ENCODE measurements at regions not wholly inside any gene's neighbourhood (a gene's known extent, or its start where the extent isn't known, plus 50 kb on each side); places are given as distances from the start of the nearest gene placed in this dataset.

DNA sequence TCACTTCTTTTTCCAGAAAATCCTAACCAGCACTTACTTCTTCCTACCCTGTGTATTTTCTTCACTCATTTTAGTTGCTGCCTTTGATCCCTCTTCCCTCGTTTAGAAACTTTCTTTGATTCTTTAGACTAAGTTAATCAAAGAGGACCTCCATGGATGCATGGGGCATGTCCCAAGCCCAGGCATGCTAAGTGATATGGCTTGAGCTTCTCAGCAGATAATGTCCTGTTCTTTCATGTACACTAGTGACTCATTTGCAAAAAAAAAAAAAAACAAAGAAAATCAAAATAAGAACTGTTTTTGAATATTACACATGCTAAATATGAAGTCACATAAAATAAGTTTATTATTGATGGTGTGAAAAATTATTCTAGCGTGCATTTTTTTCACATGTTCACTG is 800.9 kb downstream of the SATB2 start:
- no peaks in the 10 kb centered on the region for H3K9me3 Mint-ChIP-seq (ENCODE audit: unreplicated experiment)
- Histone ChIP-seq H4K20me1 (ENCODE audit: insufficient read depth, low read length) (no peaks in the 10 kb centered on the region), H3K27me3 (ENCODE audit: insufficient read depth, low read length) (no peaks in the 10 kb centered on the region), H3K9me3 (ENCODE audit: insufficient read depth, low read depth, low read length) (no peaks in the 10 kb centered on the region), H3K9ac (ENCODE audit: low read length) (no peak overlapping the region), H3K79me2 (ENCODE audit: insufficient read depth, low read length) (no peaks in the 10 kb centered on the region), H3K27ac (ENCODE audit: low read depth, low read length) (no peak overlapping the region), H3K4me2 (ENCODE audit: low read length) (no peak overlapping the region), H2AFZ (ENCODE audit: low read depth, low read length) (no peak overlapping the region), H3K4me3 (ENCODE audit: insufficient read depth, low read depth, low read length) (no peak overlapping the region), H3K4me1 (ENCODE audit: insufficient read depth, low read length) (no peaks in the 10 kb centered on the region), H3K36me3 (ENCODE audit: insufficient read depth, low read length) (no peaks in the 10 kb centered on the region)
- no peaks in the 10 kb centered on the region for H3K4me1 Mint-ChIP-seq (ENCODE audit: low read depth, unreplicated experiment)
- DNase-seq (ENCODE audit: low read depth) (no peak), FAIRE-seq (no peak)
- no peaks in the 10 kb centered on the region for H3K27me3 Mint-ChIP-seq (ENCODE audit: low read depth, unreplicated experiment)
- no peak overlapping the region for H3K4me3 Mint-ChIP-seq (ENCODE audit: unreplicated experiment)
- H3K27ac Mint-ChIP-seq (ENCODE audit: unreplicated experiment): no peak overlapping the region
- H3K36me3 Mint-ChIP-seq (ENCODE audit: low read depth, unreplicated experiment): no peaks in the 10 kb centered on the region
- TF ChIP-seq CTCF (IDR thresholded peaks at IDR 0.05; ENCODE audit: insufficient read depth, low read depth, low read length) (no peak), EZH2 (IDR thresholded peaks at IDR 0.05; ENCODE audit: insufficient read depth, low read length) (no peak)

GRCh38 chr2:198654646-198655045 is 803.1 kb downstream of the SATB2 start:
- Histone ChIP-seq H3K9ac (ENCODE audit: low read length) (no peak overlapping the region), H3K4me2 (ENCODE audit: low read length) (no peak overlapping the region), H3K9me3 (ENCODE audit: insufficient read depth, low read depth, low read length) (no peaks in the 10 kb centered on the region), H3K79me2 (ENCODE audit: insufficient read depth, low read length) (no peaks in the 10 kb centered on the region), H3K4me1 (ENCODE audit: insufficient read depth, low read length) (no peaks in the 10 kb centered on the region), H3K27me3 (ENCODE audit: insufficient read depth, low read length) (no peaks in the 10 kb centered on the region), H3K36me3 (ENCODE audit: insufficient read depth, low read length) (no peaks in the 10 kb centered on the region), H3K27ac (ENCODE audit: low read depth, low read length) (no peak overlapping the region), H3K4me3 (ENCODE audit: insufficient read depth, low read depth, low read length) (no peak overlapping the region), H2AFZ (ENCODE audit: low read depth, low read length) (no peak overlapping the region), H4K20me1 (ENCODE audit: insufficient read depth, low read length) (no peaks in the 10 kb centered on the region)
- DNase-seq (ENCODE audit: low read depth): no peak
- Mint-ChIP-seq H3K36me3 (ENCODE audit: low read depth, unreplicated experiment) (no peaks in the 10 kb centered on the region), H3K4me1 (ENCODE audit: low read depth, unreplicated experiment) (no peaks in the 10 kb centered on the region), H3K9me3 (ENCODE audit: unreplicated experiment) (no peaks in the 10 kb centered on the region), H3K27ac (ENCODE audit: unreplicated experiment) (no peak overlapping the region), H3K4me3 (ENCODE audit: unreplicated experiment) (no peak overlapping the region), H3K27me3 (ENCODE audit: low read depth, unreplicated experiment) (no peaks in the 10 kb centered on the region)
- no peak for FAIRE-seq
- TF ChIP-seq CTCF (IDR thresholded peaks at IDR 0.05; ENCODE audit: insufficient read depth, low read depth, low read length): no peak
- TF ChIP-seq EZH2 (IDR thresholded peaks at IDR 0.05; ENCODE audit: insufficient read depth, low read length): no peak

GRCh38 chr2:198653311-198653710 is 804.4 kb downstream of the SATB2 start:
- H3K27ac Mint-ChIP-seq (ENCODE audit: unreplicated experiment): no peak overlapping the region
- H3K4me3 ChIP-seq (ENCODE audit: insufficient read depth, low read depth, low read length): no peak overlapping the region
- H4K20me1 ChIP-seq (ENCODE audit: insufficient read depth, low read length): no peaks in the 10 kb centered on the region
- H3K9me3 ChIP-seq (ENCODE audit: insufficient read depth, low read depth, low read length): no peaks in the 10 kb centered on the region
- no peak overlapping the region for H2AFZ ChIP-seq (ENCODE audit: low read depth, low read length)
- TF ChIP-seq EZH2 (IDR thresholded peaks at IDR 0.05; ENCODE audit: insufficient read depth, low read length) (no peak), CTCF (IDR thresholded peaks at IDR 0.05; ENCODE audit: insufficient read depth, low read depth, low read length) (no peak)
- no peak overlapping the region for H3K27ac ChIP-seq (ENCODE audit: low read depth, low read length)
- H3K9ac ChIP-seq (ENCODE audit: low read length): no peak overlapping the region
- no peaks in the 10 kb centered on the region for H3K36me3 ChIP-seq (ENCODE audit: insufficient read depth, low read length)
- DNase-seq (ENCODE audit: low read depth) (no peak), FAIRE-seq (no peak)
- H3K4me3 Mint-ChIP-seq (ENCODE audit: unreplicated experiment): no peak overlapping the region
- no peaks in the 10 kb centered on the region for H3K4me1 ChIP-seq (ENCODE audit: insufficient read depth, low read length)
- no peaks in the 10 kb centered on the region for H3K9me3 Mint-ChIP-seq (ENCODE audit: unreplicated experiment)
- H3K27me3 Mint-ChIP-seq (ENCODE audit: low read depth, unreplicated experiment): no peaks in the 10 kb centered on the region
- no peaks in the 10 kb centered on the region for H3K4me1 Mint-ChIP-seq (ENCODE audit: low read depth, unreplicated experiment)
- no peaks in the 10 kb centered on the region for H3K79me2 ChIP-seq (ENCODE audit: insufficient read depth, low read length)
- H3K36me3 Mint-ChIP-seq (ENCODE audit: low read depth, unreplicated experiment): no peaks in the 10 kb centered on the region
- H3K4me2 ChIP-seq (ENCODE audit: low read length): no peak overlapping the region
- H3K27me3 ChIP-seq (ENCODE audit: insufficient read depth, low read length): no peaks in the 10 kb centered on the region
